GM18868 (cell line): ENCODE measurements at regions not wholly inside any gene's neighbourhood (a gene's known extent, or its start where the extent isn't known, plus 50 kb on each side); places are given as distances from the start of the nearest gene placed in this dataset.

Source experiments
- ATAC-seq: cut with Tn5 transposase; IDR thresholded peaks from one replicate; pipeline ENCODE4 v1.9.1; 2021; ENCODE audit warnings: mild to moderate bottlenecking, moderate library complexity; ENCODE audit not compliant: unreplicated experiment

DNA sequence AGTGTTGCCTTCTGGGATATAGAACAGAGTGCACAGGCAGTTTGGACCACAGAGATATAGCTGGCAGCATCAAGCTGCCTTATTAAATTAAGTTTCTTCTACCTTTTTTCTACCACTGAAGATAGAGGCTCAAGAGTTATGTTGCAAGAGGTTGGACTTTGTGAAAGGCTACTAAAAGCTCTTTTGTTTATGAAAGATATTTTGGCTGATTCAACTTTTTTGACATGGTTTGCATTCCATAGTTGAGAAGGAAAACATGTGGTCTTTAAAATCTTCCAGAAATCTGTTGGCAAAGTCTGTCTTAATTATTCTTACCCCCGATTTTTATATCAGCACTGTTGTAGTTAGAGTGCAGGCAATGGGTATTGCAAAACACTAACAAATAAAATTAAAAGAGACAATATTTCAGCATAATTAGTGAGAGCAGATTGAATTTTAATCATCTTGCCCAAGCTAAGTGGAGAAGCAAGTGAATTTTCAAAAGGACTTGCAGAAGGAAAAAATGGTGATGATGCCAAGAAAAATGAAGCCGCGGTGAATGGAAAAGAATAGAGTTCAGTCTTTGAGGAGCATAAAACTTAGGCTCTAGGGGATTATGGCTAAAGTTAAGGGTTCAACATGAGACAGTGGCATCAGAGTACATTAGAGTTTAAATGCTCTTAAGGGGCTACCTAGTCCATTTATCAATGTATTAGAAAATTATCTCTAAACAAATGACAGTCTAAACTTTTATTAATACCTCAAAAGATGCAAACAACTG lies 450.9 kb upstream of the CNTNAP2 start:
- no peak for ATAC-seq

DNA sequence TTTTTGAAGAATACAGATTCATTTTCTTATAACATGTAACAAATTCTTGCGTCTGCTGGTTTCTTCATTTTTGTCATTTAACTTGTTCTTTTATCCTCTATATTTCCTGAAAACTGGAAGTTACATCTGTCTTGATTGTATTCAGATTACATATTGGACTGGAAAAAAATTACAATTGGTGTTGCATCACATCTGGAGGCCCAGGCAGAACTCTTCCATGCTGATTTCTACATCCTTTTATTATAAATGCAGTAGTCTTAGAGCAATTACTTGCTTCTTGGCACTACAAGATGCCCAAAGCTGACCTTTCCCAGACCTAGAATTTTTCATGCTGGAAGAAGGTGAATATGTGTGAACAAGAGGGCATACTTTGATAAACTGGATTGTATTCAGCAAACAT lies 460.9 kb upstream of the CNTNAP2 start:
- no peak for ATAC-seq

DNA sequence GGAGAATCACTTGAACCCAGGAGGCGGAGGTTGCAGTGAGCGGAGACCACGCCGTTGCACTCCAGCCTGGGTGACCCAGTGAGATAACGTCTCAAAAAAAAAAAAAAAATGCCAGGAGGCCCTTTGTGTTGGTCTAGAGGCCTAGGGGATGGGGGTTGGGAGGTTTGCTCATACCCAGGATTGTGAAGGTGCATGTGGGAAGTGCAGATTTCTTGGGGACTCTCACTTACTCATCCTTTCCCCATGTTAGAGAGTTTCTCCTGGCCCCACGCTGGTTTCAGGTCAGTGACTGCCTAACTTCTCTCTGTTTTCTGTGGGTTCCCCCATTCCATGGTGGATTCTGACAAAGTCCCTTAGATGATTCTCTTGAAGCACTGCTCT lies 471.5 kb upstream of the CNTNAP2 start:
- ATAC-seq, result no peak

DNA sequence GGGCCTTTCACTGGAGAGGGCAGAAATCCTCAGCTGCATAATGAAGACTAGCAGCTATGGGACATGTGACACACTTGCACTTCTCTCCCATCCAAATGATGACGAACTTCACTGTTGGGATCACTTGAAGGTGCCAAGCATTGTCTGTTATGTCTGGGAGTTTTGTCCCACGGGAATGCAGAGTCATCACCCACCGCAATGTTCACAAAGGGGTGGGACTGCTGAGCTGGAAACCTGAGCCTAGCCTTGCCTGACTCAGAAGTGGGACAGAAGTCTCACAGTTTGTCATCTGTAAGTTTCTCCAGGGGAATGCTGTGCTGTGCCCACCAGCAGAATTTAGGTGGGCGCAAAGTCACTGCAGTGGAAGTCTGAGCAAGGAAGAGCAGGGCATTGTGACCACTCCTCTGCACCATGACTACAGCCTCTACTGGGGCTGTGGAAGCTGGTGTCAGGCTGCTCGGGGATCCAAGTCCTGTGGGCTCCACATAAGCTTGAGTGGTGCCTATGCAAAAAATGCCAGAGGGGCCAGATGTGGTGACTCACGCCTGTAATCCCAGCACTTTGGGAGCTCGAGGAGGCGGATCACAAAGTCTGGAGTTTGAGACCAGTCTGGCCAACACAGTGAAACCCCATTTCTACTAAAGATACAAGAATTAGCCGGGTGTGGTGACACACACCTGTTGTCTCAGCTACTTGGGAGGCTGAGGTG lies 472.0 kb upstream of the CNTNAP2 start:
- ATAC-seq, result no peak

DNA sequence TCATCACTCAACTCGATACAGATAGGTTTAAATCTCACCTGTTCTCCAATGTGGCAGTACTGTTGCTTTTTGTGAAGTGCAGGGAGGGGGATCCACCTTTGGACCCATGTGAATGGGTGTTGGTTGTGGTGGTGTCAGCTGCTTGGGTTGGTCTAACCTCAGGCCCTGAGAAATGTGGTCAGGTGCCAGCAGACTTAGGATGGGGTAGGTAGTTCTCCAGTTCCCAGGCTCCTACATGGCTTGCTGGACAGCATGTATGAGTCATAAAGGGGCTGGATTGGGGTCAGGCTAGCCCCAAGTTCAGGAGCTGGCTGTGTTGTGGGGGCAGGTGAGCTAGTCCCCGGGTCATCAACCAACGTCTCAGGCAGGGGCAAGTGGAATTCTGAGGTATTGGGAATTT lies 472.6 kb upstream of the CNTNAP2 start:
- no peak for ATAC-seq

DNA sequence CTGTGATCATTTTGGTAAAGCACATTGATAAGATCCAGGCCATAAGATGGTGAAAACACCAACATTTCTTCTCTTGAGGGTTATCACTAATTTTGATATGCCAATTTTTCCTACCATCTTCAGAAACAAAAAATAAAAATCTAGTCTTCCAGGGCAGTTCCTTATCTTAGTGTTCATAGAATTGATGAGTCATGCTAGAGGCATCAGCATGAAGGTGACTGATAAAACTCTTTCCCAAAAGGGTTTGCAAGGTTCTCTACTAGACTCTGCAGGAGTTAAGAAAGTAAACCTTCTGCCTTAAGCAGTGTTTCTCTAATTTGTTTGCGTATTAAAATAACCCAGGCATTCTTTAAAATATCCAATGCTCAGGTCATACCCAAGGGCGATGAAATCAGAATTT lies 483.1 kb upstream of the CNTNAP2 start:
- ATAC-seq, result no peak

DNA sequence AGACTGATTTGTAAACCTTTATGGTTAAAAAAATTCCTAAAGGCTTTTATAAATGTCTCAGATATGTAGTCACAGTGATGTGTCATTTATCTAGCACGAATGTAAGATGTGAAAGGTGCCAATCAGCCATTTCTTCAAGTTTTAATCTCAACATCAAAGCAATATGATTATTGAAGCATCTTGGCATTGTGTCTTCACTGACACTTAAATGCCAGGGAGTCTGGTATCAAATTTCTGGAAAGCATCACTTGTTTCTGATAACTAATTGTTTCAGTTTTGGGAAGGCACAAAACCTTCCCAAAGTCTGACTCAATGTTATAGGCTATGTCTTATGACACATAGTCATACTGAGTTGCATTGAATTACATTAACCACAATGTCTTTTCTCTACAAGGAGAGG lies 492.0 kb upstream of the CNTNAP2 start:
- no peak for ATAC-seq

DNA sequence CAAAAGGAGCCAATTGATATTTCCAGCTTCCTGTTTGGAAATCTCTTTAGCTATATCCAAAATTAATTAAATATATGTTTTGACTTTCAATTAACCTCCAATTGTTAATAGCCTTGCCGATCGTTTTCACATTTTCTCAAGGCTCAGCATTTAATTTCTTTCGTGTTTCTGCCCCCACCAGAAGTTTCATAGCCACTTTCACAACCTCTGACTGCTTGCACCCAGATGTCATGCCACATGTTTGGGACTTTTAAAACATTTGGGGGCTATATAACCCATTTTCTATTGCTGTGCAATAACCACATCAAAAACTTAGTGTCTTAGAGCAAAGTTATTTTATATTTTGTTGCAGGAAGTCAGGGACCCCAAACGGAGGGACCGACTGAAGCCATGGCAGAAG lies 510.6 kb upstream of the CNTNAP2 start:
- ATAC-seq, result no peak

DNA sequence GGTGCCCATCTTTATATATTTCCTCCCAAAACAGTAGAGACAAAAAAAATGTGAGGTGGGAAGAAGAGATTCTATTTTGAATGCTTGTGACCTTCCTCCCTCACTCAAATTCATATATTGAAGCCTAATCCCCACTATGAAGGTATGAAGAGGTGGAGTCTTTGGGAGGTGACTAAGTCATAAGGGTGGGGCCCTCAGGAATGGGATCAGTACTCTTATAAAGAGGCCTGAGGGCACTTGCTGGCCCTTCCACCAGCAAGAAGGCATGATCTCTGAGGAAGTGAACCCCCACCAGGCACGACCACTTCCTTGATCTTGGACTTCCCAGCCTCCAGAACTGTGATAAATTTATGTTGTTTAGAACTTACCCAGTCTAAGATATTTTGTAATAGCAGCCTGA lies 517.2 kb upstream of the CNTNAP2 start:
- ATAC-seq, result no peak

DNA sequence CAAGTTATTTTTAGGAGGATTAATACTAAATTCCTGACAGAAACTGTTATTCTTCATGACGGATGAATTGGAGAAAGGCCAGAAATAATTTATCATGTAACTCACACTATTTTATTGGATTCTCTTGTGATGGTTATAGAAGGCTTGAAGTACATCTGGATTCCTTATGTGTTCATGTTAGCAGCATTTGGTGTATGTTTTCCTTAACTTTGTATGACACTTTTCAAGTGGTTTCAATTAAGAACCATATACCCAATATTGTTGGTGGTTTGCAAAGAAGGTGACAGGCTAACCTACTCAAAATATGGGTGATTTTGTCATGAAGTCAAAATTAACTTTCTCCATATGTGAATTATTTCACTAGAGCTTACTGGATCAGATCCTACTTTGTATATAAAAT lies 532.2 kb upstream of the CNTNAP2 start:
- no peak for ATAC-seq

DNA sequence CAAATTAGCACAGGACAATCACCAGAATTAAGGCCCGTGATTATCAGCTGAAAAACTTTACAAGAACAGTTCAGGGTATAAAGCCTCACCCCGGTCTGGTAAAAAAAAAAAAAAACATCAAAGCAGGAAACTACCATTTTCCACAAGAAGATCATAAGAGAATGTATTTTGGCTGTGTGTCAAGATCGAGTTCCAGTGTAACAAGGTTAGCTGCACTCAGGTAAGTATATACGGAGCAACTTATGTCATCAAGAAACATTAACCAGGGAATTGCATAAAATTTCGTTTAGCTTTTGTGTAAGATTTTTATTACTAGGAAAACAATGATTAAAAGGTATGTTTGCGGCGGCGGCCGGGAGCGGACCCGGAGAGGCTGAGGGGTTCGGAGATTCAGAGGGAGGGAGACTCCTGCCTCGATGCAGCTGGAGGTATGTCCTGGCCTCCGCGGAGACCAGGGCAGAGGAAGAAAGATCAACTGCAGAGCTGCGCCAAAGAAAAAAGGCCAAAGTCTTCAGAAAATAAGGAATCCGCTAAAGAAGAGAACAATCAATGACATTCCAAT lies 533.8 kb upstream of the CNTNAP2 start:
- no peak for ATAC-seq

DNA sequence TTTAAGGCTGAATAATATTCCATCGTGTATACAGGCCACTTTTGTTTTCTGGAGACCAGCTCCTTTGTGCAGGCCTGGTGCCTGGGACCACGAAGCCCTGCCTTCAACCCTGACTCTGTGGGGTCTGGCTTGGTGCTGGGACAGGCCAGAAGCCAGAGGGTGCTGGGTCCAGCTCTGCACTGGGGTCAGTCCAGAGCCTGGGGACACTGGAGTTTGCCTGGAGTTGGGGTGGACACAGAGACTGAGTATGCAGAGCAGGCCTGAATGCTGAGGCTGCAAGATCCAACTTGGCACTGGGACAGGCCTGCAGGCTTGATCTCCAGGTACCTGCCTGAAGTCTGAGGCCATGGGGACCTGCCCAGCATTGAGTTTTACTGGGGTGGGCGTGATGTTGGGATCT lies 558.8 kb upstream of the CNTNAP2 start:
- no peak for ATAC-seq

DNA sequence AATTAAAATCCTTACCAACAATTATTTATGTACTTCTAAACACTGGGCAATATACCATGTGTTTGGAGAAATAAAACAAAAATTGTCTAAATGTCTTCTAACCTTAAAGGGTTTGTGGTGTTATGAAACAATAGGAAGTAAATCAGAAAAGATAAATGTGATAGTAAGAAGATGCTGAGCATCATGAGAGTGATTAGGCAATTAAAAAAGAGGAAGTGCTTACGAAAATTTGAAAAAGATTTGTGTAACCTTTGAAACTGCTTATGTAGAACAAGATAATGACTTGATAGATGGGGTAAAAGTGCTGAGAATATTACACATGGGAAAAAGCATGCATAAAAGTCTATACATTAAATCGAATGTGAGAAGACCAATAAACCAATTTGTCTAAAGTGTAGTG lies 573.4 kb upstream of the CNTNAP2 start:
- no peak for ATAC-seq

DNA sequence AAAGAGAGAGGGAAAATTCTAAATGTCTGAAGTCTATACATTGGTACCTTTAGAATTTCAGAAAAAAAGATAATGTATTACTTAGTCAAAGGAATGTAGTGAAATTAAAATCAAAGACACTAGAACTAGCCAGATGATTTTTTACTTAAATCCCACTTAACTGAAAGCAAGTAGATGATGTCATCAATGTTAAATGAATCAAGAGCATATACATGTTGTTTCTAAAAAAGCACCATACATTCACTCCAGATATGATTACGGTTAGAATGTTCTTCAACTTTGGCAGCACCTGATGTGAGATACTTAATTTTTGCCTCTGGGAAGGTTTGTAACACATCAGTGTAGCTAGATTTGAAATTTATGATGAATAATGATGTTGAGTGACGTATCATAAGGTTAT lies 576.7 kb upstream of the CNTNAP2 start:
- ATAC-seq, result no peak

DNA sequence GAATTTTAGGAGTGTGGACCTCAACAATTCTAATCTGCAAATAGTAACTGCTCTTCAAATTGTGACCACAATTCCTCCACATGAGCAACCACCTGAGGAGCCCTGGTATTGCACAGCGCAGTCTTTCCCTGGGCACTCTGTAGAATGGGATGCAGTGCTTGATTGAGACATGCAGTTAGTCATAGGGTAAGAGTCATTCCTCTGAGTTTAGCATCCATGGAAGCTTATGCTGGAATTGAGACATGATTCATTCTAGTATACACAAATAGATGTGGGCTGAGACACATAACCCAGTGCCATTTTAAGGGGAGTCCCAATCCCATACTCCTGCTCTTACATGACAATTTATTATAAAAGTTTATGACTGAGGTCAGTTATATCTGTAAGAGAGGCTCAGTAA lies 582.3 kb upstream of the CNTNAP2 start:
- no peak for ATAC-seq

DNA sequence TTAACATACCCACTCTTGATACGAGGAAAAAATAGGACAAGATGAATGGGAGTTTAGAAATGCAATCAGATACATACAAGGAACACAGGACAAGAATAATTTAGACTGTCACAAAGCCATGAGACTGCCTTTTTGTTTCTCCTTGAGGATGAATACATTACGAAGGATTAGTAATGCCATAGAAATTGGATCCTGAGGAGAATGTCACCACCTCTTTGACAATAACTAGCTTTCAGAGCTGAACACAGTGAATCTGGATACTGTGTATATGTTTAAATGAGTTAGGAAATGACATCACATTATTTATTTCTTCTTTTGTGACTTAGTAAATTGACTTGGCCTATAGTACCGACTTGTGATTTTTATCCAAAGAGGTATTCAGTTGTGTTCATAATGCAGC lies 596.3 kb upstream of the CNTNAP2 start:
- ATAC-seq, result no peak

DNA sequence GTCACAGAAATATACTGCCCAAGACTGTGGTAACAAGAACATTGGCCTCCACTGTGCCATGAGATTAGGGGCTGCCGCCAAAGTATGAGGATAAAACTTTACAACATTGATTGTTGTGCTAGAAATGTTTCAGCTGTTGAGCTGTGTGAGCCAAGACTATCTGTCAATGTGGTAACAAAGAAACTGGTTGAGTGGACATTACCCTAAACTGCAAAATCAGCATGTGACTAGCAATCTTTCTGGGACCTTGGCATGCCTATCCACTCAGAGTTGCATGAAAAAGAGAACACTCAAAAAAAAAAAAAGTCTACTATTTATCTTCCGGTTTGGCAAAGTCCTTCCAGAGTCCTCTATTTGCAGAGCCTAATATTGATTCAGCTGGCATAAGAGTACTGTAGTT lies 605.6 kb upstream of the CNTNAP2 start:
- ATAC-seq, result no peak

DNA sequence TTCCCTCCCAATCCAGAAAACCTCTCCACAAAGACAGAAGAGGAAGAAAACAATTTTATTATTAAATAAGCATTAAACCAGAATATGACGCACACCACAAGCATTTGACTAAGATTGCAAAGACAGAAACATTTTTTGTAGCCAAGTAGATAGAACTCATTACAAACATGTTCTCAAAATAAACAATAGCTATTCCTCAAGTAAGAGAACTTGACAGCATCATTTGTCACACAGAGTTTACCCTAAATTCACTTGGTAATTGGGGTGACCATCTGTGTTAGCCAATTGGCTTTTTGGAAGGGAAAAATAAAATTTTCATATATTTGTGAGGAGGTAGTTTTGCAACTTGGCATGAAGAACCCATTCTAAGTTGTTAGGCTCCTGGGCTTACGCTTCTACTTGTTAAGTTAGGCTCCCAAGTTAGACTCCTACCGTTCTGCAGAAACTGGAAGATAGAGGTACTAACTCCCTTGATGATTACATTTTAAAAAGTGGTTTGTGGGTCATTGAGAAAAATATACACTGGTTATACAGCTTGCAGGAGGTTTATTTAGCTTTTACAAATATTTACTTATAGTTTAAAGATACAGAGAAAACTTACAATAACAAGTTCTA lies 618.6 kb upstream of the CNTNAP2 start:
- no peak for ATAC-seq

DNA sequence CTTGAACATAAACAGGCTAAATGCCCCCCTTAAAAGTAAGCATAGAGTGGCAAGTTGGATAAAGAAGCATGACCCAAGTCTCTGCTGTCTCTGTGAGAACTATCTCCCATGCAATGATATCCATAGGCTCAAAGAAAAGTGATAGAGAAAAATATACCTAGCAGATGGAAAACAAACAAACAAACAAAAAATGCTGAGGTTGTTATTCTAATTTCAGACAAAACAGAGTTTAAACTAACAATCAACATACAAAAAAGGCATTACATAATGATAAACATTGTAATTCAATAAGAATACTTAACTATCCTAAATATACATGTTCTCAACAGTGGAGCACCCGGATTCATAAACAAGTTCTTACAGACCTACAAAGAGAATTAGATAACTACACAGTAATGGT lies 626.2 kb upstream of the CNTNAP2 start:
- no peak for ATAC-seq

DNA sequence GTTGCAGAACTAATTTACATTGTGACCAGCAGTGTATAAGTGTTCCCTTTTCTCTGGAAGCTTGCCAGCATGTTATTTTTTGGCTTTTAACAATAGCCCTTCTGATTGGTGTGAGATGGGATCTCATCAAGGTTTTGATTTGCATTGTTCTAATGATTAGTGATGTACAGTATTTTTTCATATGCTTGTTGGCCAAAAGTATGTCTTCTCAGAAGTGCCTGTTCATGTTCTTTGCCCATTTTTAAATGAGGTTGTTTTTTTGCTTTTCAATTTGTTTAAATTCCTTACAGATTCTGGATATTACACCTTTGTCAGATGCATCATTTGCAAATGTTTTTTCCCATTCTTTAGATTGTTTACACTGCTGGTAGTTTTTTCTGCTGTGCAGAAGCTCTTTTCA lies 627.0 kb upstream of the CNTNAP2 start:
- ATAC-seq, result no peak

DNA sequence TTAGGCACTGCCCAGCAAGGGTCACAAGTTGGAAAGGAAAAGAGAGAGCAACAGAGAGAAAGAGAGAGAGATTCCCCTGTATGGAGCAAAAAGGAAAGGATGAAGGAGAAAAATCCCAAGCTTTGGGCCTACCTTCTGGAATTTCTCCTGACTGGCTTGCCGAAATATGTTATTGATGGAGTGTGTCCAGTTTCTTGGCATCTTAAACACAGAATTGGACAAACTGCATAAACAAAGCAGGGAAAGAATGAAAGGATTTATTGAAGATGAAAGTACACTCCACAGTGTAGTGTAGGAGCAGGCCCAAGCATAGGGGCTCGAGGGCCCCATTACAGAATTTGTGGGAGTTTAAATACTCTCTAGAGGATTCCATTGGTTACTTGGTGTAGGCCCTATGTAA lies 627.8 kb upstream of the CNTNAP2 start:
- no peak for ATAC-seq

DNA sequence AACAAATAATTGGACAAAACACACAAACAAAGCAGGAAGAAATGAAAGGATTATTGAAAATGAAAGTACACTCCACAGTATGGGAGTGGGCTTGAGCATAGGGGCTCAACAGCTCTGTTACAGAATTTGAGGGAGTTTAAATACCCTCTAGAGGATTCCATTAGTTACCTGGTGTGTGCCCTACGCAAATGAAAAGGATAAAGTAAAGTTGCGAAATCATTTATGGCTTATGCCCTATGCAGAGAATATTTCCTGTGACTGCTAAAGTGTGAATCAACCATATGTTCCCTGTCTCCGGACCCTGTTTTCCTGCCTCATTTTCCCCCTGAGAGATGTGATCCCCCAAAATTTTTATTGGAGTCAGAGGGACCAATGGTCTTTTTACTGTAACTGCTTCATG lies 634.6 kb upstream of the CNTNAP2 start:
- ATAC-seq, result no peak
